HG03139 (cell line): ENCODE measurements at regions not wholly inside any gene's neighbourhood (a gene's known extent, or its start where the extent isn't known, plus 50 kb on each side); places are given as distances from the start of the nearest gene placed in this dataset.

Source experiments
- ATAC-seq: cut with Tn5 transposase; IDR thresholded peaks from one replicate; pipeline ENCODE4 v1.9.1; 2021; ENCODE audit not compliant: unreplicated experiment

DNA sequence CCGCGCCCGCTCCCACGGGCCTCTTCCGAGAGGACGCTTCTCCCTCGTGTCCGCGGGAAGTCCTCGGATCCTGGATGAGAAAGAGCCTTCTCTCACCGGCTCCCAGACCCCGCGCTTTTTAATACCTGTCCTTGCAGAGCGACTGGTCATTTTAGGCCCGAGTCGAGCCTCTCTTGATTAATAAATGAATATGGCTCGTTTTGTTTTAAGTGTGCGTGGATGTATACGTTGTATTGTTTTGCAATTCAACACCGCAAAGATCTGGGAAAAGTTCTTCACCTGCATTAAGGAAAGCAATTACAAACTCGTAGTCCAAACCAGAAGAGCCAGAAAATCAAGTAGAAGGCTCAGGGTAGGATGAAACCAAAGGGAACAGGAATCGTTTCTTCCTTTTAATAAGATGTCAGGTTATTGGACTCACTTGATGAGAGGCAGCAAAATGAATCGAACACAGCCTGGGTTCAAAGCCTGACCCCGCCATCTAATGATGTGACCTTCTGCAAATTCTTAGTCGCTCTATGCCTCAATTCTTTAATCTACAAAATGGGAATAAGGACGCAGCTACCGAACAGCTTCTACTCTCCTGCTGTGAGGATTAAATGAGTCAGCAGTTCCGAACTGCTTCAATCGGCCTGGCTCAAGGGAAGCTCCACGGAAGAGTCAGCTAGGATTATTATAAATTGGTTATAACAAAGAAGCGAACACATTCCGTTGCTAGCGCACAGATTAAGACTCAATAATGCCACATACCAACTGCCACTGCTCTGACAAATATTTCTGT lies 277.8 kb upstream of the NEBL start:
- no peak for ATAC-seq

DNA sequence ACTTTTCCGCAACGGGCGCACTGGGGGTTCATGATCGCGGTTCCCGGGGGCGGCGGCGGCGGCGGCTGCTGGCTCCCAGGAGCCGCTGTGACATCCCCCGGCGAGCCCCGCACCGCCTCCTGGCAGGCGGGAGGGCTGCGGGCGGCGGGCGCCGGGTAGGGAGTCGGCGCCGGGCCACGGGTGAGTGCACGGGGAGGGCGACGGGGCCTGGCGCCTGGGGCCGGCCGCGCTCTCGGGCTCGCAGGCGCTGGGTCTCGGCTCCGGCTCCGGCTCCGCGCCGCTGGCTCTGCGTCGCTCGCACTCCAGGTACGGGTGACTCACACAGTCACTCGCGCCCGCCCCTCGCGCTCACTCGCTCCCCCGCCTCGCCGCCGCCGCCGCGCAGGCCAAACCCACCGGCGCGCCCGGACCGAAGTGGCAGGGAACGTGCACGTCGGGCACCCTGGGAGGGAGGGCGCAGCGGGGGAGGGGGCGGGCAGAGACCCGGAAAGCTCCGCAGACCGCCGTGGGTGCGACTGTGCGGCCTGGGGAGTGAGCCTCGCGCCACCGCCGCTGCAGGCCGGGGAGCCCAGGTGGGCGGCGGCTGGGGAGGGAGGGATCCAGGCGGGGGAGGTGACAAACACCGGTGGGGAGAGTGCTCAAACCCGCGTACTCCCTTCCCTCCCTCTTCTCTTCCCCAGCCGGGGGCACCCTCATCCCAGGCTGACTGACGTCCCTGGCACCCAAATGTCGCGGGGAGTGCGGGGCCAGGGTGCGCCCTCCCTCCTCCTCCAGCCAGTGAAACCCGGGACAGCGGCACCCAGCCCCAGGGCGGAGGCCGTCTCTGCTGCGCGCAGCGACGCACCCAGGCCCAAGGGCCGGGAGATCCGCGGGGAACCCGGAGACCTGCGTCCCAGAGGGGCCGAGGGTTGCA lies 276.9 kb upstream of the NEBL start:
- ATAC-seq: no peak

DNA sequence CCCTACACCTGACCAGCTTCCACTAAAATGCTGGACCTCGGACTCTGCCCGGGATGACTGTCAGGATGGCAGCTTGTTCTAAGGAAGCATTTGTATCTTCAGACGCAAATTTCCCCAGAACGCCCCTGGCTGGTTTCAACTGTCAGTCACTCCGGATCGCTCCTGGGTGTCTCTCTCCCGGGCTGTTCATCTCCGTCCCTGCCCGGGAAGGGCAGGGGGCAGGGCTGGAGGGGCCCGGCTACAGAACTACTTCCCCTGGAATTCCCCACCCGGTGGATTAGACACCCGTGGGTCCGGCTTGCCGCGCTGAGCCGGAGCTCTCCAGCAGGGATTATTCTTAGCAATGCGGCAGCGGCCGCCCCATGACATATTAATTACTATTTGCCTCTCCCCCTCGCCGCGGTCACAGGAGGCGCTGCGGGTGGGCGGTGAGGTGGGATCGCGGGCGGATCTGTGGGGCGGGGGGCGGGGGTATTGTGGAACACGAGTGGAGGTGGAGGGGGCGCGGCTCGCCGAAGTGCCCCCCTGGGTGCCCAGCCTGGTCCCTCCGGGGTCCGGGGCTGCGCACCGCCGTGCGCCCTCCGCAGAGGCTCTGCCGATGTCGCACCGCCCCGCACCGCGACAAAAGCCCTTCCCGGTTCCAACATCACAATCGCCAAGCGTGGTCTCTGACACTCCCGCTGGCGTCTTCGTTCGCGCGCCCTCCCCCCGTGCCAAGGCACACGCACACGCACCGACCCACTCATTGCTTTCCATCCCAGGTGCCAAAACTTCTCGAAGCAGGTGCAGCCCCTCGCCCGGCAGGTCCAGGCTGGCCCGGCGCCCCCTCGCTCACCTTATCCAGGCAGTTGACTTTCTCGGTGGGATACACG lies 276.1 kb upstream of the NEBL start:
- ATAC-seq: no peak

DNA sequence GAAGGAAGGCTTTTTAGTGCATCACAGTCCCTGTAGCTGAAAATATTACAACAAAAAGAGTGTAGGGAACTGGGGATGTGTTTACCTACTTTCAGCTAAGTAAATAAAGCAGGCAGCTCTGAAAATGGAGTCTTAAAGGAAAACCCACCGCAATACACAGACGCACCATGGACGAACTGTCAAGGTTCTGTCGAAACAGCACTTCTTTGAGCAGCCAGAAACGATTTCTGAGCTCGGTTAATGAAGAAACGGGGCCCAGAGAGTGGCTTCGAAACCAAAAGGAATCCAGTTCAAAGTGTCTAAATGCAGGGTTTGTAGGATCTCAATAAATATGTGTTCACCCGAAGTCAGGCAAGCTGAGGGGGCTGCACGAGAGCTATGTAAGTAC lies 275.4 kb upstream of the NEBL start:
- no peak for ATAC-seq

DNA sequence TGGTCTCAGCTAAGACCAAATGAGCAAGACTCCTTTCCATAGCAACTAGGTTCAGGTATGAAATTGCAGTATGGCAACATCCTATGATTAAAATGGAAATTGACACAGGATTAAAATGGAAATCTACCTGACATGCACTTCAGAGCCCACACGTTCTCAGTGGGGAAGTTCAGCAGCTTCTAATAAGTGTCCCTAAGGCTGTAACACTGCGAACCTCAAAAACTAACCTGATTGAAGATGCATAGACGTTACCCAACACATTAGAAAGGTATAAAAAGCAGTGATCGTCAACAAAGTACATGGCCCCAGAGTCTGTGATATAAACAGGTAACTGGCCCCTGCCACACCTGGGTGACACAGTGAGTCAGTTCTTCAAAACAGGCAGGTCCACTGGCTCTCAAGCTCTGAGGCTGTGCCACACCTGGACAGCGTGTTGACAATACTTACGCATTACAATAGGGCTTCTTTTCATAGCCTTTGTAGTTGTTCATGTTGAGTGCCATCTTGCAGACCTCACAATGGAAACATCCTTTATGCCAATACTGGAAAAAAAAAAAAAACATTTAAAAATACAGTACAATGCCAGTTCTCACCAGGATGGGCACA lies 274.9 kb upstream of the NEBL start:
- ATAC-seq: no peak

DNA sequence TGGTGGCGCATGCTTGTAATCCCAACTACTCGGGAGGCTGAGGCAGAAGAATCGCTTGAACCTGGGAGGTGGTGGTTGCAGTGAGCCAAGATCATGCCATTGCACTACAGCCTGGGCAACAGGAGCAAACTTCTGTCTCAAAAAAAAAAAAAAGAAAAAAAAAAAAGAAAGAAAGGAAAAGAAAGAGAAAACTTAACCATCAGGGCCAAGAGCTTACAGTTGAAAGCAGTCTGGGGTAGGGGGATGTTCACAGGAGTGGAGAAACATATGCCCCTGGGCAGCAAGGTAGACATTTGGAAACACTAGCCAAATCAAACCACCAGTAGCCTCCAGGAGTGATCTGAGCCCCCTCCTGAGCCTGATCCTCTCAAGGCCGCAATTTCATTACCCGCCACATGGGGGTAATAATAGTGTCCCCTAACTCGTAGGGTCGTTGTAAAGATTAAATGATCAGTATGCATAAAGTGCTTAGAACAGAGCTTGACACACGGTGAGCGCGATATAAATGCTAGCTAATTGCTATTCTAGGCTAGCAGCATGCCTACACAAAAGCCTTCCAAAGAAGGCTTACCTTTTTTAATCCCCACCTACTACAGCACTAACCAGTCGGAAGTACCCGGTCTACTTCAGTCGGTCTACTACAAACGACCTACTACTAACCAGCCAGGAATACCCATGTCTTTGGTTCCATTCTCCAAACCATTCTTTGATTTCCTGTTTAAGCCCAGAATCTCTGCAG lies 274.3 kb upstream of the NEBL start:
- no peak for ATAC-seq

DNA sequence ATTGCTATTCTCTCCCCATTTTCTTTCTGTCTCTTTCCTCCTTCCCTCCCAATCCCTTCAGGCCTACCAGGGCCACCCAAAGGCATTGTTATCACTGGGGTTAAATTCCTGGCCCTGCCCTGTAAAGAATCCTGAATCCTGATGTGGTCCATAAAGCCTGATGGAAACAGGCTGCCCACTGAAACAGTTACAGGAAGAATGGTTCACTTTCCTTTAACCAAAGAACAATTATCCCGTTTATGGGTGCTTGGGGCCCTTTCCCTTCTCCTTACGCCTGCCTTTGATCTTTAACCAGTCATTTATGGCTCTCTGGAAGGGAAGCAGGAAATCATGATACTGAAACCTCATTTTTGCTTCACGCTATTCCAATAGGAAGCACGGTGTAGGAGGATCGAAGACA lies 273.1 kb upstream of the NEBL start:
- no peak for ATAC-seq

DNA sequence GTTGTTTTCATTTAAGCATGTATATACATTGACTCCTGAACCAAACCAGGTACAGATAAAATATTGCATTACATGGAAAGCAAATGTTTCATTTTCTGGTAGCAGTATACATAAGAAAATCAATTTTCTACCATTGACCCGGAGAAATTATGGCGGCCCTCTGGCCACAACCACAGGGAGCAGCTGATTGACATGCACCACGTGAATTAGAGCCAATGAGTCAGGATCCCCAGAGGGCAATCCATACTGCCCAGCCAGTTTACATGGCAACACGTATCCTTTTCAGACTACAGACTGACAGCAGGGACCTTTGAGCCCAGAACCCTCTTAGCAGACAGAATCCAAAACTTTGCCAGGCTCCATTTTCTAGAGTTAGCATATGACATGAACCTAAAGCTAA lies 272.2 kb upstream of the NEBL start:
- no peak for ATAC-seq

DNA sequence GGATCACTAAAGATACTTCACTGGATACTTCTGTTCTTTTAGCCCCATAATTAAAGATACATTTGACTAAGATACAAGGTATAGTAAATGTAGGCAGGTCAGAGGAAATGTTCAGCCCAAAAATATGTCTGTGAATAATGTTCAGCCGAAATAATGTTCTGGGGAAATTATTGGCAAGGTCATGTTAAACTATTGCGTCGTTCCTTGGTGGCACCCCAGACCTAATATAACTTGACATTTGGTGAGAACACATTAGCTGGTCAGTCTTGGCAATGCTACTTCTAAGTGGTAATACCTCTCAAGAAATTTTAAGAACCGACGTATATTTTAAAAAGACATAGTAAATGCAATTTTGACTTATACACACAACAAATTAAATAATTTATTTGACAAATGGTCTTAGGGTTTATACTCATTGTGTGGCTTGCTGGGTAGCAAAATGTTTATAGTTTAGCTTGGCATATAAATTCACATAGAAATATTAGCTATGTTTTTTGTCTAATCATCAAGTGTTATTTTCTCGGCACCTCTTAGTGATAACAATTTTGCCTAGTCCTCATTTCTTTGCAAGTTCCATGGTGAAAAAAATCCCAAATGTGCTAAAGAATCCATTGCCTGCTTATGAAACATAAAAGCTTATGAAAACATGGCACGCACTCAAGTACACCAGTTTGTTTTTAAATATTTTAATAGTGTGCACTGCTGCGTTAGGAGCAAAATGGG lies 270.3 kb upstream of the NEBL start:
- no peak for ATAC-seq

DNA sequence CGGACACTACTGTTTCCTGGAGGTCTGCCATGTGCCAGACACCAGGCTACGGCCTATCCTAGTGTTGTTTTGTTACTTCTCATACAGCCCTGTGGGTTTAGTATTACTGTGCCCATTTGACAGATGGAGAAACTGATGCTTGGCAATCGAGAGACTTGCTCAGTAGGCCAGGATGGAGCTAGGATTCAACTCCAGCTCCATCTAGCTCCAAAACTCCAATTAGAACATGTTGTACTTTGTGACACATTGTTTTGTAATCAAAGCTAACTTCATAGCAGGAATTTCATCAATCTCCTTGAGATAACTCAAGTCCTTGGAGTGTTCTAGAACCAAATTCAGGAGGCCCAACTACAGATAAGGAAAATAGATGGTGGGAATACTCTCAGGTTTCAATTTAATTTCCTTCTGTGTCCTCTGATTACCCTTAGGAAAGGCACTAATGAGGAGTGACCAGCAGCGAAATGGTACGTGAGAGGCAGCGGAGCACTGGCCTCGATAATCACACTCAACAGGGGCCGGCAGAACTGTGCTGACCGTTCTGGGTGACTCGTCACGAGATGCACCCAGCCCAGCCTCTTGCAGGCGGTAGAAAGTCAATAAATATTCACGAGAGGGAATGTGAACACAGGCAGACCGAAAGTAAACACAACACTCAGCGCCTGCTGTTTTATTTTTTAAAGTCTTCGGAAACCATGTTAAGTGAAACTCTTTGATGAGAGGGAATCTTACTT lies 269.6 kb upstream of the NEBL start:
- no peak for ATAC-seq

DNA sequence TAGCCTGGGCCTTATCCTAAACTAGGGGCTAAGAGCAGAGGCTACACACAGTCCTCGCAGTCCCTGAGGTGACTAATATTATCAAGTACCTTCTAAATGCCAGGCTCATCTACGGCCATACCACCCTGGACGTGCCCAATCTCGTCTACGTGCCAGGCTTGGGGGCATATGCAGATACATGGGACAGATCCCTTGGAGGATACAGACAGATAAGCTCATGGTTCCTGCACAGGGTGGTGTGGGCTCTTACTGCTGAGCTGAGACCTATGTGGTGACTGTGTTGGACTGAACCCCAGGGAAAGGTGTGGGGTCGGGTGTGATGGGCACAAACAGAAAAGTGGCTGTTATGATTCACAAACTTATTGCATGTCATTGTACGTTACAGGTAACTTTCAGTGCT lies 268.4 kb upstream of the NEBL start:
- no peak for ATAC-seq

DNA sequence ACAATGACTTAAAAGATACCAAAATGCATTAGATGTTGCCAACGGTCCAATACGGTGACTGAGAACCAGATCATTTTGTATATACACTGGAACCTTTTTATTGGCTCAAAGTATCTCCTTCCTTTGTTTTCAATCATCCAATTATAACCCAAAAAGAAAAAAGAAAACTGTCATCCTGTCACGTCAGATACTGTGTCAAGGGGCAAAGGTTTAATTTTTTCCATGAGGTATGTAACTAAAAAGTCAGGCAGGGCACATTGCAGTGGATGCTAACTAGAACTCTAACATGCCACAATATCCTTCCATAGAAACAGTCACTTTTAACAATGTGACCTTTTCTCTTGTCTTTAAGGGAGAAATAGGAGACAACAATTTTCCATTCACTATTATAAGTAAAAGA lies 267.6 kb upstream of the NEBL start:
- no peak for ATAC-seq

DNA sequence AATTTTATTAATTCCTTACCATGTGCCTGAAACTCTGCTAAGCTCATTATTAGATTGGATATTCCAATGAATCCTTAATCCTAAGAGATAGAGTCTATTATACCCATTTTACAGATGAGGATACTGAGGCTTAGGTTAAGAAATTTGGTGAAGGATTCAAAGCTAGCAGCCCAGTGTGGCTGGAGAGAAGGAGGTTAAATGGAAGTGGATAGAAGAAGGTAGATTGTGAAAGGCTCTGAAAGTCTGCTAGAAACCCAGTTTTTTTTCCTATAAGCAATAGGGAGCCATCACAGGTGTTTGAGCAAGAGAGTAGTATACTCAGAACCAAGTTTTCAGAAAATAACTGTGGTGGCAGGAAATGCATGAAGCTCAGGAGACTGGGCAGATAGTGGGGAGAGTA lies 265.8 kb upstream of the NEBL start:
- no peak for ATAC-seq

DNA sequence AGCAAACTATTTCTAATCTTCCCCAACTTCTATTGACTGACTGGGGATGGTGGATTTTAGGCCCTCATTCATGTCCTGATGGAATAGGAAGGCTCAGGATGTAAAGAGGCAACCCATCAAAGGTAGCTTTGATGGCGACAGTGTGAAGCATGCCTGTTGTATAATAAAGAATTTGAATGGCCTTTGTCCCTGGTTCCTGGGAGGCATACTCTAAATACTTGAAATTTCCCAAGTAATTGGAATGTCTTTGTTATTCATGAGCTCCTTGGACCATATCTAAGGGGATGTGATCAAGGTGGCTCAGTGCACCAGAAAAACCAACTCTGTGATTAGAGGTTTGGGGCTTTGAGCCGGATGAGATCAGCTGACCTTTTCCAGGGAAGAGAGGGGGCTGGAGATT lies 264.5 kb upstream of the NEBL start:
- no peak for ATAC-seq

DNA sequence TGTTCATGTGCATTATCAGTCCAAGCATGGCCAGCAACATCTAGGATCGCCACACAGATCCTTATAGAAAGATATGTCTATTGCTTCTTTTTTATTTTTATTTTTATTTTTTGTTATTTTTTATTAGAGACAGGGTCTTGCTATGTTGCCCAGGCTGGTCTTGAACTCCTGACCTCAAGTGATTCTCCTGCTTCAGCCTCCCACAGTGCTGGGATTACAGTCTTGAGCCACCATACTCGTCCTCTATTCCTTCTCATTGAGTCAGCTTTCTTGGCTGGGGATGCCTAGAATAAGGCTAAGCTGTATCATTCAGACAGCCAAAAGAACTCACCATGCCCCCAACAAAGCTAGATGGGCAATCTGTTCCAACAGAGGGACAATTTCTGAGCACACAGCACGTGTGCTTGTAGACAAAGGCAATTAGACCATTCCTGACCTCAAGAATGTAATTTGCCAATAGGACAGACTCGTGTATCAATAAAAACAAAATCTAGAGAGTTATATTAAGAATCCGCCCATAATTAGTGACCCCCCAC lies 264.0 kb upstream of the NEBL start:
- ATAC-seq: no peak

DNA sequence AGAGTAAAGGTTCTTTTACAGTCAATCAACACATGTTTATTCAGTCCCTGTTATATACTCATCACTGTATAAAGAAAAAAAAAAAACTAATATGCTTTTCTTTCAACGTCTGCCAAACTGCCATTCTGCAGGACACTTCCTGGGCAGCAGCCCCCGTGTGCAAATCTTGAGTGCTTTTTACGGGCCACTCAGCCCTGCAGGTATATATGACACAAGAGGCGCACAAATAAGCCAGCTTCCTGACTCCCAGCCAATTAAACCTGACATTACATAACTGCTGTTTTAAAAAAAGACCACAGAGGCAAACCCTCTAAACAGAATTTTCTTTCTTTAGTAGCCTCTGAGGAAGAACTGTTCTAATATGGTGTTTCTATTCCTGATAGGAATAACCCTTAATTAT lies 263.0 kb upstream of the NEBL start:
- ATAC-seq: no peak

DNA sequence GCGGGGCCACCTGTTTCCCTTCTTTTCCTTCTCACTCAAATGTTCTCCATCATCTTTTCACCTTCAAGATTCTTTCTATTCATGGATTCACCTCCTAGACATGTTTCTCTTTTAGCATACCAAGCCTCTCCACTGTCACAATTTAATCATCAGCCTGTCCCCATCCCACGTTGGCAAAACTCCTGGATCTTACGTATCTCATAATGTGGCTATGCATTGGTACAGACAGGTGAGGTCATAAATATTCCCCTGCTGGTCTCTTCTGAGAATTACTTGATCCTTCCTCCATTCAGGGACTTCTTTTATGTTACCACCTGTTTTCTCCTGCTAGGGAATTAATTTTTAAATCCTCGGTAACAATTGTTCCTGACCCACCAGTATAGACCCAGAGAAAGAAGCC lies 262.6 kb upstream of the NEBL start:
- no peak for ATAC-seq

DNA sequence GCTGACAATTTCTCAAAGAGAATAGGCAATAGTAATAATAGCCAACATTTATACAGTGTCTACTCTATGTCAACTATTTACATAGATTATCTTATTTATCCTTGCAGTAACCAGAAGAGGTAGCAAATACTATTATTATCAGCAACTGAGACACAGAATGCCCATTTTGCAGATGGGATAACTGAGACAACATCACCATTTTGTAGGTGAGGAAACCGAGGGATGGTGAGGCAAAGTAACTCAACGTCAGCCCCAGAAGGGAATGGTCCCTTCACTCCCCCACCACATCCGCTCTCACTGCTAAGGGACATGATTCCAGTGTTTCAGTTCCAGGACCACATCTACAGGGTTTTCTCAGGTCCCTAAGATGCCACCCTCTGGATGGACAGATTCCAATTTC lies 261.2 kb upstream of the NEBL start:
- no peak for ATAC-seq

DNA sequence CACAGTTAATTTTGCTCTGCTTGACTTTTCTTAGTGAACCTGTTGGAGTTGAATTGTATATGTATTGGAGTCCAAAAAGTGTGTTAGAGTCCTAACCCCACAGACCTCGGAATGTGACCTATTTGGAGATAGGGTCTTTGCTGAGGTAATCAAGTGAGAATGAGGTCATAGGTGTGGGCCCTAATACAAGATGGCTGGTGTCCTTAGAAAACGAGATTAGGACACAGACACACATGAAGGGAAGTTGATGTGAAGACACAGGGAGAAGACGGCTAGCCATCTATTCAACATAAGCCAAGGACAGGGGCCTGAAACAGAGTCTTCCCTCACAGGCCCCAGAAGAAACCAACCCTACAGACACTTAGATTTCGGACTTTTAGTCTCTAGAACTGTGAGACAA lies 260.6 kb upstream of the NEBL start:
- ATAC-seq: no peak
